Parathyroid adenoma (tissue), 2 donors: ENCODE measurements at regions not wholly inside any gene's neighbourhood (a gene's known extent, or its start where the extent isn't known, plus 50 kb on each side); places are given as distances from the start of the nearest gene placed in this dataset.

Source experiments
- H2AFZ ChIP-seq: fragments of 300-600 bp; sonication (generic); one replicate; pipeline ENCODE4 v1.7.0; 2017; ENCODE audit warnings: antibody characterized with exemption, mild to moderate bottlenecking
- H3K27ac ChIP-seq: fragments of 300-600 bp; sonication (generic); one replicate; pipeline ENCODE4 v1.7.0; 2017
- H3K27me3 ChIP-seq: fragments of 300-600 bp; sonication (generic); one replicate; pipeline ENCODE4 v1.7.0; 2017; ENCODE audit warnings: low read length; ENCODE audit not compliant: control insufficient read depth, insufficient read depth
- H3K36me3 ChIP-seq: fragments of 300-600 bp; sonication (generic); one replicate; pipeline ENCODE4 v1.7.0; 2017; ENCODE audit warnings: low read length; ENCODE audit not compliant: control insufficient read depth, insufficient read depth
- H3K4me1 ChIP-seq: fragments of 300-600 bp; sonication (generic); one replicate; pipeline ENCODE4 v1.7.0; 2017; ENCODE audit warnings: control low read depth
- H3K4me2 ChIP-seq: fragments of 300-600 bp; sonication (generic); one replicate; pipeline ENCODE4 v1.7.0; 2017; ENCODE audit warnings: low read length
- H3K4me3 ChIP-seq: fragments of 300-600 bp; sonication (generic); one replicate; pipeline ENCODE4 v1.7.0; 2017; ENCODE audit warnings: low read depth, low read length
- H3K79me2 ChIP-seq: fragments of 300-600 bp; sonication (generic); one replicate; pipeline ENCODE4 v1.7.0; 2017; ENCODE audit warnings: control low read depth
- H3K9ac ChIP-seq: fragments of 300-600 bp; sonication (generic); one replicate; pipeline ENCODE4 v1.7.0; 2017; ENCODE audit warnings: mild to moderate bottlenecking
- H3K9me3 ChIP-seq: fragments of 300-600 bp; sonication (generic); one replicate; pipeline ENCODE4 v1.7.0; 2017; ENCODE audit warnings: low read length; ENCODE audit not compliant: control insufficient read depth
- TF ChIP-seq, protein P1 (sequence below): fragments of 300-600 bp; sonication (generic); IDR thresholded peaks from one replicate; pipeline ENCODE4 v1.7.0; 2017; ENCODE audit warnings: antibody characterized with exemption, mild to moderate bottlenecking
- donor health status: primary hyperparathyroidism.

DNA sequence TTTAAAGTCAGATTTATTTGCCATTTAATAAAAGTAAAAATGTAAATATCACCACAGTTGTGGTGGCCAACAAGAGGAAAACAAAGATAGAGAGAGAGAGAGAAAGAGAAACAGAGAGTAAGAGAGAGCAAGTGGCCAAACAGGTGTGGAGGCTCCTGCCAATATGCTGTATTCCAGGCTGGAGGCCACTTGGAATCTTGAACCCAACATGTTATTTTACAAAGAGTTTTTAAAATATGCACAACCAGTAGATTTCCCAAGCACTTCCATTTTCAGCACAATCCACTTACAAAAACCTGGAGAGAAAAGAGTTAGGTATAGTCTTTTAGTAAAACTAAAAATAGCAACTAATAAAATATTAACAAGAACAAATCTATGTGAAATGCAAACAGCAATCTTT lies 1323.1 kb upstream of the CITED2 start:
- TF ChIP-seq, protein P1, sequence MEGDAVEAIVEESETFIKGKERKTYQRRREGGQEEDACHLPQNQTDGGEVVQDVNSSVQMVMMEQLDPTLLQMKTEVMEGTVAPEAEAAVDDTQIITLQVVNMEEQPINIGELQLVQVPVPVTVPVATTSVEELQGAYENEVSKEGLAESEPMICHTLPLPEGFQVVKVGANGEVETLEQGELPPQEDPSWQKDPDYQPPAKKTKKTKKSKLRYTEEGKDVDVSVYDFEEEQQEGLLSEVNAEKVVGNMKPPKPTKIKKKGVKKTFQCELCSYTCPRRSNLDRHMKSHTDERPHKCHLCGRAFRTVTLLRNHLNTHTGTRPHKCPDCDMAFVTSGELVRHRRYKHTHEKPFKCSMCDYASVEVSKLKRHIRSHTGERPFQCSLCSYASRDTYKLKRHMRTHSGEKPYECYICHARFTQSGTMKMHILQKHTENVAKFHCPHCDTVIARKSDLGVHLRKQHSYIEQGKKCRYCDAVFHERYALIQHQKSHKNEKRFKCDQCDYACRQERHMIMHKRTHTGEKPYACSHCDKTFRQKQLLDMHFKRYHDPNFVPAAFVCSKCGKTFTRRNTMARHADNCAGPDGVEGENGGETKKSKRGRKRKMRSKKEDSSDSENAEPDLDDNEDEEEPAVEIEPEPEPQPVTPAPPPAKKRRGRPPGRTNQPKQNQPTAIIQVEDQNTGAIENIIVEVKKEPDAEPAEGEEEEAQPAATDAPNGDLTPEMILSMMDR: no peak
- Histone ChIP-seq H3K9ac (no peak overlapping the region), H3K27ac (no peak overlapping the region), H2AFZ (no peak overlapping the region), H3K9me3 (no peaks in the 10 kb centered on the region), H3K79me2 (no peaks in the 10 kb centered on the region), H3K4me1 (no peaks in the 10 kb centered on the region), H3K4me2 (no peak overlapping the region), H3K4me3 (no peak overlapping the region), H3K27me3 (no peaks in the 10 kb centered on the region), H3K36me3 (no peaks in the 10 kb centered on the region)

DNA sequence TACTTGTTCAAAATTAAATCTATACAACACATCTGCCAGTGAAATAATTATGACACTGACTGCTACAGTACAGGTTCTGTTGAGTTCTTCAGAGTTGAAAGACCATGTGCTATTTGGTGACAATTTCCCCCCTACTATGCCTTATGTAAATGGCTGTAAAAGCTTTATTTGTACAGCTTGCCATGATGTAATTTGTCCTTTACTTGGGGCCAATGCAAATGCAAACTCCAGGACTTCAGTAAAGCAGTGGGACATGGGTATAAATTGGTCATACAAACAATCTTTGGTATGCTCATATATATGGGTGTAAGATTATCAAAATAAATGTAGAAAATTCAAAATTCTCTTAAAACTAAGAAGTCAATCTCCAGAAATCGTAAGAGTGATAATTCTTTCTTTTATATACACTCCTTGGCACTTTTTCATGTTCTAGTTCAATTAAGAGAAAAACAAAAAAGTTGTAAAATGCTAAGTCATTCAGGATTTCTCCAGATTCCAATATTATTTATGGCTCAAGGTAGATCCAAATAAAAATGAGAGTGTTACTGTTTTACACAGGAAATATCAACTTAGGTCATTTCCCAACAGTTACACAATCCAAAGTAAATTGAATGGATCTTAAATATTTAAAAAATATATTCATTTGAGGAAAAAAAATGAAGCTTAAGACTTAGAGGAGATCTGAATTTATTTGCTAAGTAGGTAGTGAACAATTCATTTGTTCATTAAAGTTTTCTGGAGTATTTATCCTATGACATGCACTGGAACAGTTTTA lies 1310.5 kb upstream of the CITED2 start:
- H3K9me3 ChIP-seq: no peaks in the 10 kb centered on the region
- H3K4me2 ChIP-seq: no peak overlapping the region
- no peaks in the 10 kb centered on the region for H3K79me2 ChIP-seq
- no peaks in the 10 kb centered on the region for H3K4me1 ChIP-seq
- TF ChIP-seq, protein P1: no peak
- no peaks in the 10 kb centered on the region for H3K27me3 ChIP-seq
- H3K4me3 ChIP-seq: no peak overlapping the region
- H3K36me3 ChIP-seq: no peaks in the 10 kb centered on the region
- no peak overlapping the region for H3K27ac ChIP-seq
- H2AFZ ChIP-seq: no peak overlapping the region
- H3K9ac ChIP-seq: no peak overlapping the region

DNA sequence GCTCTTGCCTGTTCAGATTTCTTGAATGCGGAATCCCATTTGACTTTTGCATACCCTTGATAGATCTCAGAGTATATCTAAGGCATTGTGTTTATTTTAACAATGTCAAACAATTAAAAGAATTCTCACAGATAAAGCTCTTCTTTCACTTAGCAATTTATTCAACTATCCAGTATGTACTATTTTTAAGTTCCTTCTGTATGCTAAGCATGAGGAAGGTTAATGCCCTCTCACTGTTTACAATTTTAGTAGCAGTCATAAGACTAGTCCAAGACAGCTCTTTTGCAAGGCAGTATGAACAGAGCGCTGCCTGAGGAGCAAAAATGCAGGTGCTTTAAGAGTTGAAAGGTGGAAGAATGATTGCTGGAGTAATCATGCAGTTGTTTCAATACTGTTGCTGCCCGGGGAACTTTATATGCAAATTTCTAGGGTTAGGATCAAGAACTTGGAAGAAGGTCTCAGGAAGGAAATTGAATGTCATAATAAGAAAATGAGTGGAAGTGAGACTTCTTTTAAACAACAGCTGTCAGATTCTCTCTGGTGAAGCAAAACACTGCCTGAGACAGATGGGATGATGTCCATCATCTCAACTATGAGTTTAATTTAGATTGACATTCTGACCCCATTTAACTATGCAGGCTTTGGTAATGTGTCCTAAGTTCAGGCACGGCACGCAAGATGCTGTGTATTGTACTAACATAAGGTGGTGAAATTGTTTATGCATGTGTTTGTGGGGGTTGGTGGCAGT lies 1303.5 kb upstream of the CITED2 start:
- Histone ChIP-seq H3K36me3 (no peaks in the 10 kb centered on the region), H2AFZ (no peak overlapping the region)
- TF ChIP-seq, protein P1: no peak

DNA sequence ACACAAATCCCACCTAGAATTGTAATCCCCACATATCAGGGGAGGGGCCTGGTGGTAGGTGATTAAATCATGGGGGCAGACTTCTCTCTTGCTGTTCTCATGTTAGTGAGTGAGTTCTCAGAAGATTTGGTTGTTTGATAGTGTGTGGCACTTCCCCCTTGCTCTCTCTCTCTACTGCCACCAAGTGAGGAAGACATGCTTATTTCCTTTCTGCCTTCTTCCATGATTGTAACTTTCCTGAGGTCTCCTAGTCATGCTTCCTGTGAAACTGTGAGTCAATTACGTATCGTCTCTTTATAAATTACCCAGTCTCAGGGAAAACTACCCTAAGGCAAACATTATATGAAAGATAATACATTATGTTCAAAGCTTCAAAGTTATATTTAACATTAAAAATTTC lies 1297.5 kb upstream of the CITED2 start:
- no peaks in the 10 kb centered on the region for H3K4me1 ChIP-seq
- H3K36me3 ChIP-seq: no peaks in the 10 kb centered on the region
- no peak overlapping the region for H3K4me3 ChIP-seq
- H3K9ac ChIP-seq: no peak overlapping the region
- no peak overlapping the region for H3K27ac ChIP-seq
- H2AFZ ChIP-seq: no peak overlapping the region
- H3K27me3 ChIP-seq: no peaks in the 10 kb centered on the region
- no peak overlapping the region for H3K4me2 ChIP-seq
- TF ChIP-seq, protein P1: no peak
- no peaks in the 10 kb centered on the region for H3K9me3 ChIP-seq
- H3K79me2 ChIP-seq: no peaks in the 10 kb centered on the region

More for the DNA sequence above, 1303.5 kb upstream of the CITED2 start:
- Histone ChIP-seq H3K9ac (no peak overlapping the region), H3K27me3 (no peaks in the 10 kb centered on the region), H3K4me1 (no peaks in the 10 kb centered on the region), H3K4me3 (no peak overlapping the region), H3K79me2 (no peaks in the 10 kb centered on the region), H3K4me2 (no peak overlapping the region), H3K9me3 (no peaks in the 10 kb centered on the region), H3K27ac (no peak overlapping the region)
